RPMI8226 (cell line): ENCODE measurements at regions not wholly inside any gene's neighbourhood (a gene's known extent, or its start where the extent isn't known, plus 50 kb on each side); places are given as distances from the start of the nearest gene placed in this dataset.
"Not testable (repeated sequence)": the region's sequence is repeated elsewhere in the genome, so short reads cannot be mapped to it uniquely, and the experiment has no call there.

Source experiments
- DNase-seq: peaks from one replicate; pipeline ENCODE4 v3.0.0-alpha.2; 2015

DNA sequence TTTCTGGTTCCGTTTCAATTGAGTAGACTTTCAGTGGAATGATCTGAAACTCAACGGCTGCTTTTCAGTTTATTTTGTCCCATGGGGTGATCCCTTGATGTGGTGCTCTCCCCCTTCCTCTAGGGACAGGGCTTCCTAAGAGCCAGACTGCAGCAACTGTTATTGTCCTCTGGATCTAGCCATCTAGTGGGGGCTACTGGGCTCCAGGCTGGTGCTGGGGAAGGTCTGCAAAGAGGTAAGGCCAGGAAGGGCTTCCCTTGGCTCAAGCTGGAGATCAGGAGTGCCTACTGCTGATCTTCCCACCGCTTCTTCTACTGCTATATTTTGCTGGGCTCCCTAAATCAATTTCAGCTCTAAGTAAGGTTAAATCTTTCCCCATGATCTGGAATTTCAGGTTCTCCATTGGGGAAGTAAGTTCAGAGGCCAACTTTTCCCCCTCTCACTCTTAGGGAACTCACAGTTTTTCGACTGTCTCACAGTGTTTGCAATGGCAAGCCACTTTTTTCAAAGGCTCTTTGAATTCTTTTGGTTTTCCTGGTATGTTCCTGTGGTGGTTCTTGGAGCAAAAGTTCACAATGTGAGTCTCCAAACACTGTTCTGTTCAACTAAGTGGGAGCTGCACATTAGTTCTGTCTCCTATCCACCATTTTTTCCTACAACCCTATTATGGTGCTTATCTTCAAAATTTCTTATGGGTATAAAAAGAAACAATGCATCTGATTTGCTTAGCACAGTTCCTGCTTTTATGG is 286.2 kb upstream of the EXOC2 start:
- no peak for DNase-seq

DNA sequence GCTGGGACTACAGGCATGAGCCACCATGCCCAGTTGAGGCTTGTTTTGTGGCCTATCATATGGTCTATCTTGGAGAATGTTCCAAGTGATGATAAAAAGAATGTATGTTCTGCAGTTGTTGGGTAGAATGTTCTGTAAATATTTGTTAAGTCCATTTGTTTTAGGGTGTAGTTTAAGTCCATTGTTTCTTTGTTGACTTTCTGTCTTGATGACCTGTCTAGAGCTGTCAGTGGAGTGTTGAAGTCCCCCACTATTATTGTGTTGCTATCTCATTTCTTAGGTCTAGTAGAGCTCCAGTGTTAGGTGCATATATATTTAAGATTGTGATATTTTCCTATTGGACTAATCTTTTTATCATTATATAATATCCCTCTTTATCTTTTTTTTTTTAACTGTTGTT is 284.3 kb upstream of the EXOC2 start:
- not testable (repeated sequence) for DNase-seq

DNA sequence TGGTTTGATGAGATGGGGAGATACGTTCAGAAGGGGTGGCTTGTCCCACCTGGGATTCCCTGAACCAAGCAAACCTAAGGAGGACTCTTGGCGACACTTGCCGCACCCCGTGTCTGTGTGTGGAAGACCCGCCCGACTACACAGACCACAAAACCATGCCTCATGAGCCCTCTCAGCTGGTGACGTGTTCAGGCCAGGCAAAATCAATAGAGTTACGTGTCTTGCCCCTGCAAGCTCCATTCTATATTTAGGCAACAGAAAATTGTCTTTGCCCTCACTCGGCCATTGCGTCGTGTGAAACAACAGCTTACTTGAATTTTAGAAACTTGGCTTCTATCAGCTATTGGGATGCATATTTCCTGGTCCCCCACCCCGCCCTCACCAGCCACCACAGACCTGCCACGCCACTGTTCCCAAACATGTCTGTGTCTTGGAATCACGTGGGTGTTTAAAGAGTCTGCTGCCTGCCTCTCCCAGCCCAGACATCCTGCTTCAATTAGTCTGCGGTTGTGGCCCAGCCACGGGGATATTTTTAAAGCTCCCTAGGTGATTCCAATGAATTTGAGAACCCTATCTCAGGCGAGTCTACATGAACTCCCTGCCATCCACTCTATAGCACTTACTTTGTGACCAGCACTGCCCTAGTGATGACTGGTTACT is 279.2 kb upstream of the EXOC2 start:
- DNase-seq, result no peak

DNA sequence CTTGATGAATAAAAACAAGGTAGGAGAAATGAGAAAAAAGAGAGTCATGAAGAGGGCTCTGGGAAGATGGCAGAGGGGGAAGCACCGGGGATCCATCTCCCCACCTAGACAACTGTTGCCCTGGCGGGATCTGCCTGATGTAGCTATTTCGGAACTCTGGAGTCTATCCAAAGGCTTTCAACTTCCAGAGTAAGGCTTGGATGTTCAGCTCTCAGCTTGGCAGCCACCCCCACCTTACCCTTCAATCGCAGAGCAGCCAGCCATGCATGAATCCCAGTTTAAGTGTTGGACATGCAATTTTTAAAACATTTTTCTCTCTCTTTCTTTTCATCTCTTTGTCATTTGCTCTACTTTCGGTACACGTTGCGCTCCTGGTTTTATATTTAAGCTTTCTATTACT is 275.9 kb upstream of the EXOC2 start:
- no peak for DNase-seq

DNA sequence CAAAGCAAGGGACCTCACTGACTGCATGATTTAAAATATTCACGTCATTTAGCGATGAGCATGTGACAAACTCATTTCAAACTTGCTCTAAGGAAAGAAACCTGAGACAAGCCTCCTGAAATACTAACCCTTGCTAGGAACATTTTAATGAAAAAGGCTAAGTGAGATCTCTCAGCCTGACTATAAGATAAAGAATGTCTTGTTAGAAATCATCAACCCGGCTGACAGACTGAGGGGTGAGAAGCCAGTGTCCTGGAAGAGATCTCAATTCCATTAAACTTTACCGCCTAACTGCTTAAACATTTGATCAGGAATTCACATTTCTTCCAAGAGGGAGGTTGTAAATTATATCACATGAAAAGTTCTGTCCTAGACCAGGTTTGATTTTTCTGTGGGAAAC is 274.8 kb upstream of the EXOC2 start:
- DNase-seq, result no peak

DNA sequence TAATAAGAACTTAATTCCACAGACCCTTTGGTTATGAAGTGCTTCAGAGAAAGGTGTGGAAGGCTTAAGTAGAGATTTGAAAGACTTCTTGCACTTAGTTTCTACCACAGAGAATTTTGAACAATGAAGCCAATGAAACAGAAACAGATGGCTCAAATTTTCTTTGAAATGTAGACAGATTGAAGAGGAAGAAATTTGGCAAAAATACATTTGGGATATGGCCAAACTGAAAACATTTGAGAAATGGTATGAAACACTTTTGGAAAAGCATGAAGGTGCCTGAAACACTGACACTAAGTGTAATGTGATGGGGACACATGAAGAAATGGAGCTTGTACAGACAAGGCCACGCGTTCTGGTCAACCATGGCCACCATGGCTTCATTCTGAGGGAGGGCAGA is 272.4 kb upstream of the EXOC2 start:
- no peak for DNase-seq

DNA sequence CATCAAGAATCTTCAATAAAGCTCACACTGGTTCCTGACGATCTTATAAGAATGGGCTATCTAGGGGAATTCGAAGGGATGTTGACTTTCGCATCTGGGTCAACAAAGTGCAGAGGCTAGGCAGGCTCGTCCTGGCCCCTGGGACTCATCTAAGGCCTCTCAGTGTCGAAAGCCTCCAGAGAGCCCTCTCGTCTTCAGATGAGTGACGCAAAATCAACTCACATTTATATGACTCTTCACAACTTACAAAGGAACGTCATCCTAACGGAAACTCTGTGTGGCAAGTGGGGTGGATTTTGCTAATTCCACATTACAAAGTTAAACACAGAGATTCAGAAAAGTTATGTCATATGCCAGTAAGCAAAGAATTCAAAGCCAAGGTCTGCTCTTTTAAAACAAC is 270.5 kb upstream of the EXOC2 start:
- no peak for DNase-seq

DNA sequence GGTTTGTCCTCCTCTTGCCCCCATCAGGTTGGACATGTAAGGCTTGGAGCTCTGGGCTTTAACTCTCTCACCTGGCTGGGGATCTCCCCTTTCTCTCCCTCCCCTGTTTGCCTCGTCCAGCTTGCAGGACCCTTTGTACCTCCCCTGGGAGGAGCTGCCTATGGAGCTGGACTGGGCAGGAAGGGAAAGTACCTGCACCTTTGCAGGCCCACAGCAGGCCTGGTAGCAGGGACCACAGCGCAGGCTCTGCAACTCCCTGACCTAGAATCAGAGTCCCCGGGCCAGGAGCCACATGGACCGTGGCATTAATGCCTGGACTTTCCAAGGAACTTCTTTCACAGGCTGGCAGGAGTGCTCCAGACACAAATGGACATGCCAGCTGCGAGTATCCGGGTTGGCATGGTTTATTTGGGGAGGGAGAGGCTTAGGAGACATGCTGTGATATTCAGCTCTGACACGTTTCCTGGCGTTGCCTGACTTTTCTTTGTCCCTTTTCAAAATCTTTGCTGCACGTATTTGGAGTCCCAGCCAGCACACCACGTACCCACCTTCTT is 268.5 kb upstream of the EXOC2 start:
- no peak for DNase-seq

DNA sequence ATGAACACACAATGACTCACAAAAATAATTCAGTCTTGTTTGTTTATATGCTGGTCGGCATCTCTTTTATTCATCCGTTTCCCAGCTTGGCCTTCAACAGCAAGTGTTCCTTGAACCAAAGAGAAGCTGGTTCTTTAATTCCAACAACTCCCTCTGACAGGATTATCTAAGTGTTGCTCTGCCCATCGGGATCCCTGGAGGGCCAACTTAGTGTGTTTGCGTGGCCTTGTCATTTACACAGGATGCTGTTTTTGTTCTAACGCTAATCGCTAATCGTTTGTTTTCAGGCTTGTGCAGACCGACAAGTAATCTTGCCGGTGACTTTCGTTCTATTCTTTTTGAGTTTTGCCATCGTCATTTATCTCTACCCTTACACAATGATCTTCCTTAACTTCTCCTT is 267.4 kb upstream of the EXOC2 start:
- no peak for DNase-seq

DNA sequence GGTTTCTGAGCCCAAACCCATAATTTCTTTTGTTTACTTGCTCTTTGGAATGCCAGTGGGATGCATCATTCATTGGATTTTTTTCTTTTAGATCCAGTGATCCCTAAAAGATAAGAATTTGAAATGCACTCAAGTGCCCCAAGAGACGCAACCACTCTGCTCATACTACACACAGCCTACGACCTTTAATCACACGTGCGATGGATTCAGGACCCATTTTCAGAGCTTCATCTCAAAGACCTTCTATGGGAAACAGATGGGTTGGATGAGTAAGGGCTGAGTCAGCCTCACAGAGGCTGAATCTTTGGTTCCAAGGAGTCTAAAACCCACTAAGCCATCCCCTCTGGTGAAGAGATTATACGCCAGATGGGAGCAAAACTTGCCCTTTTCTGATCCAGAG is 265.5 kb upstream of the EXOC2 start:
- DNase-seq, result no peak

DNA sequence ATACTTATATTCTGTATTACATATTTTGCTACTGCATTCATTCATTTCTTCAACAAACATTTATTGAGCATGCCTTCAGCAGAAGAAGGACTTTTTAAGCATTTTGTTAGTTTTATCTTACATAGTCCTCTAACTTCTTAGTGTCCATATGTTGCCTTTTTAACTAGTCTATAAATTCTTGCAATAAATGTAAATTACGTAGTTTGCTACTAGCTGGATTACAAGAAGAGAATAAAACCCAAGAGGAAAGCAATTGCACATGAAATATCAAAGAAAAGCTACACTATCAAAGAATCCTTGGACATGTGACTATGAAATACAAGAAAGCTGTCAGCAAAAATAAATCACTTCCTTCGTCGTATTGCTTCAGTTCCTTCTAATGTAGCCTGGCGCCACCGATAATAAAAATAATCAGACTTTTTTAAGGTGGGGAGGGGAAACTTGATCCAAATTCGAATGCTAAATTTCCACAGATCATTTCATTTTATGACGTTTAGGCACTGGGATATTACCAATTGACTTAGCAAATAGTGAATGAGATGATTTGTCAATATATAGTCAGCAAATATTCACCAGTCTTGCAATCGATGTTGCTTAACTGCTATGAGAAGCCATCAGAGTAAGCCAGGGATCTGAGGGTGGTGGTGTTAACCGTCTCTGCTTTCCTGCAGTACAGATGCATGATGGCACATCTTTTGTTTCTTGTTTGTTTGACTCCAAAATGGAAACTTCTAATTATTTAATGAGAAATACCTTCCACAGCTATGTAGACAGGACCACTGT is 258.7 kb upstream of the EXOC2 start:
- no peak for DNase-seq

DNA sequence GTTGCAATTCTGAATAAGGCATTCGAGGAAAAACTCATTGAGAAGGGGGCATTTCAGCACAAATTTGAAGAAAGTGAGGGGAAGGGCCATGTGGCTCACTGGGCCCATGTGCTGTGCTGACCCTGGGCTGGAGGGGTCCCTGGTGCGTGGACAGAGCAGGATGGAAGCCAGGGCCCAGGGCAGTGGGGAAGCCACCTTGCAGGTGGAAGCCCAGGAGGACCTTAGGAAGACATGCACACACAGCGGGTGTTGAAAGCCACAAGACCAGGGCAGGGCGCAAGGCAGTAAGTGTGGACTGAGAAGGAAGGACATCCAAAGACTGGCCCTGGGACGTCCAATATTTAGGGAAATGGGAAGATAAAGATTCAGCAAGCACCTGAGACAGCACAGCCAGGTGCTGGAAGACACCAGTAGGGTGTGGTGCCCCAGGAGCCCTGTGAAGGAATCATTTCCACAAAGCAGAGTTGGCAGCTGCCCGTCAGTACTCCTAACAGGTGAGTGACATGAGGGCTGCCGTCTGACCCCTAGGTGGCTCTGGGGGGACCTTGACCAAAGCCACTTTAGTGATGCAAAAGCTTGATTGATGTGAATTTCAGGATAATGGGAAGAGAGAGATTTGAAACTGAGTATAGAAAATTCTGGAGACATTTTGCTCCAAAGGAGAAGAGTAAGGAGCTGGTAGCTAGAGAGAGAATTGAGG is 254.4 kb upstream of the EXOC2 start:
- no peak for DNase-seq

DNA sequence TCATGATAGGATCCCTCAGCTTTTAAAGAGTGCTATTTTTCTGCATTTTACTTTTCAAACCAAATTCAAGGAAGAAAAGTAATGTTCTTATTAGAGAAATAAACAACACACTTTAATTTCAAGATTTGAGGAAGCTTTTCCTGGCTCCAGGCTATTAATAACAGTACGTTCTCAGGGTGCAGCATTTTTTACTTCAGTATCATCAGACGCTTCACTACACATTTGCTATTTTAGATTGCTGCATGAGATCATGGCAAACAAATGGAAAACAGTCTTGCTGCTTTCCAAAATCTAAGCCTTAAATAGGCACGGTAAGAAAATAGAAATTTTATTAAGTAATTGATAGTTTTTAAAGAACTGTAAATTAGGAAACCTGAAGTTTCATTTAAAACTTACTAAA is 253.6 kb upstream of the EXOC2 start:
- no peak for DNase-seq

DNA sequence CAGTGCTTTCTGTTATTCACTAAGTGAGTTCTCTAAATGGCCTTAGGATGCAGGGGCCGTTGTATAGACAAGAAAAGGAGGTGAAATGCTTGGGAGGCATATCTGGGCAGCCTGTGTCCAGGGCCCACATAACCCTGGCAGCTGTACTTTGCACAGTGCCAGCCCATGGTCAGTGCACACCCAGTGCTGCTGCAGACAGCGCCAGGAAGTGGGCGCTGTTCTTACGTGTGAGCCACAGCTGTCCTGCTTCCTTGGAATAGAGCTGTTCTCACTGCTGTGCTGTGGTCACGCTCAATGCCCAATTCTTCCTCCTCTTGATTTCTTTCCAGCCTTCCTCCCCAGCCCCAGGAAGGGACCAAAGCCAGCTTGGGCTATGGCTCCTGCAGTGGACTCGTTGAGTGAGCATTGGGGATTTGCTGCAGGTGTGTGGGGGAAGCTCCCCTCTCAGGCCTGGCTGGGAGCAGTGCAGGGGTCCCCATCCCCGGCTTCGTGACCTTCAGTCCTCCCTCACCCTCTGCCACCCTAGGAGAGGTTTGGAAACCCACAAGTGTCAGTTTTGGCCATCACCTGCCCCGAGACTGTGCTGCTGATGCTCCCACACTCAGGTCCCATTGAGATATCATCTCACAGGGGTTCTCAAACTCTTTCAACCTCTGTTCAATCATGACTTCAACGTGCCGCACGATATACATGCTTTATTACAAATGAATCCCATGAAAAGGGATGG is 246.8 kb upstream of the EXOC2 start:
- DNase-seq, result no peak

DNA sequence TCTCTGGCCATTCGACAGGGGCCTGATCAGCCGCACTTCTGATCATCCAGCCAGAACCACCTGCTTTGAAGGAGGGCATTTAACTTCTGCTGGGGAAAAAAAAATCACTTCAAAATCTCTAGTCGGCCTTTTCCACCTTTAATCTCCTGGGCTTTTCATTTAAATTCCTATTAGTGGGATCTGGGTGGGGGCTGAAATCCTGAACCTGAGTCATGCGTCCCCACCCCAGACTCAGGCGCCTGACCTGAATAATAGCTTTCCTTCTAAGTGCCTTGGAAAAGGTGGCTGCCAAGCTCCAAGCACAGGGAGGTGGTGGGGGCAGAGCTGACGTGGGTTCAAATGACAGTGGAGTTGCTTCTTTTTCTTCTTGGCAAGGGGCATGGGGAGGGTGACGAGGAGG is 246.0 kb upstream of the EXOC2 start:
- no peak for DNase-seq

DNA sequence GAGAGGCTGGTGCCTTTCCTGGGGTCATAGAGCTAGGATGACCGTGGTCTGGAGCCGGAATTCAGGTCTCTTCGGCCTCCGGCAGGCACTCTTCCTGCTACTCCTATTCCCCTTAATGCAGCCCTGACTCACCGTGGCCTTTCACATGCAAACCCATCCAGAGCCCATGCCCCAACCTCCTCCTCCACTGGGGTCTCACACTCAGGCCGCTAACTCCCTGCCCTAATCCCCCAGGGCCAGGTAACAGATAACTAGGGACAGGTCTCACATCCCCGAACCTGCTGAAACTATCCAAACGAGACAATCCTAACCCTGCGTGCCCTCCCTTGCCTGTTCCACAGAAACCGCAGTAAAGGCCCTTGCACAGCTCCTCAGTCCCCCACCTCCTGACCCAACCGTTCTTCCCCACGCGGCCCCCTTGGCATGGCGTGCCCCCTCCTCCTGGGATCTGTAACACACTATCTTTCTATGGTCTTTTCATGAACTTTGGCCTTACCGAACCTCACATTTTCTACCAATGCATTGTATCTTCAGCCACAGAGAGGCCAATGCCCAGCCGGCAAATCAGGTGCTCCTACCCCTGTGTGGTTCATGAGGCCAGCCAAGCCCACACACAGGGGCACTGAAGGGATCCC is 245.4 kb upstream of the EXOC2 start:
- DNase-seq, result no peak

DNA sequence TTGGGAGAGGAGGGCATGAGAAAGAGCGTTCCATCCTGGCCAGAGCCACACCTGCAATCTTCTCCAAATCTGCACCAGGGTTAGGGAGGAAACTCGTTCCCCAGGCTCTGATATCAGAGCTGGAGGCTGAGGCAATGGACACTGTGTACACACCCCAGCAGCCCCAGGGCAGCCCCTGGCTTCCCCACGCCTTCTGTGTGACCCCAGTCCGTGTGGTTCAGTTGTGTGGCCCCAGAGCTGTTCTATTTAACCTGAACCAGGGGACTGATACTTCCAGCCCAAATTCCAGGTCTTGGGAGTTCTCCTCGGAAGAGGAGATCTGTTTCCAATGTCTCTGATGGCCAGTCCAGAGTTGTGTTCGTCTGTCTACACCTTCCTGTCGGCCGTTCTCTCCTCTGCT is 242.6 kb upstream of the EXOC2 start:
- no peak for DNase-seq

DNA sequence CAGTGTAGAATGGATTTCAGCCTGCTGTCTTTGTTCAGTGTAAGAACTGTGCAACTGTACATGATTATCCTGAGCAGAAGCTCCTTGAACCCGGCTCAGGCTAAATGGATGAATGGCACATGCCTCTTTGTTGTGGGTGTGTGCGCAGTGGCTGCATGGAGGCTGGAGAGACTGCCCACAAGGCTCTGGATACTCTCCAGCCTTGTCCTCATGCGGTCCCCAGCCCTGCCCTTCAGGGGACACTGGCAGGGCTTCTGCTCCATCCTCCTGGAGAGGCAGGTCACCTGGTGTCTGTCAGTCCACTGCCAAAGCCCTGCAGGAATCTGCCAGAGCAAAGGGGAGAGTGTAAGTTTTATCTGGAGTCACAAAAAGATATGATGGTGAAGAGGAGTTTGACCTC is 241.7 kb upstream of the EXOC2 start:
- no peak for DNase-seq

DNA sequence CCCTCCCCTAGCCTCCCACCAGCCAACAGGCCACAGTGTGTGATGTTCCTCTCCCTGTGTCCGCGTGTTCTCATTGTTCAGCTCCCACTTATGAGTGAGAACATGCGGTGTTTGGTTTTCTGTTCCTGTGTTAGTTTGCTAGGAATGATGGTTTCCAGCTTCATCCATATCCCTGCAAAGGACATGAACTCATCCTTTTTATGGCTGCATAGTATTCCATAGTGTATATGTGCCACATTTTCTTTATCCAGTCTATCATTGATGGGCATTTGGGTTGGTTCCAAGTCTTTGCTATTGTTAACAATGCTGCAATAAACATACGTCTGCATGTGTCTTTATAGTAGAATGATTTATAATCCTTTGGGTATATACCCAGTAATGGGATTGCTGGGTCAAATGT is 239.0 kb upstream of the EXOC2 start:
- not testable (repeated sequence) for DNase-seq

DNA sequence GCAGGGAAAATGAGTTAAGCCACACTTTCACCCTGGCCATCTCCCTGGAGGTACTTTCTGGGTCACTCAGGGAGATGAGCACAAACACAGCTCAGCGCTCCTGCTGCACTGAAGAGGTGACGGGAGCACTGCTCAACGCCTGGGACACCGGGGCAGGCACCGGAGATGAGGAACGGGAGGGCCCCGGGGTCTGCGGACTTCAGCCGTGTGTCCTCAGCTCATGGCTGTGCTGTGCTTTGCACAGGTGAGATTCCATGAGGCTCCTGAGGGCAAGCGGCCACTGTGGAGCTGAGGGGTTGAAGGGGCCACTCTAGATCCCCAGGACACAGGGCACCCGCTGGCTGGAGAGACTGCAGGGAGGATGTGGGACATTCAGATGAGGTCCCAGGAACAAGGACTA is 234.2 kb upstream of the EXOC2 start:
- DNase-seq, result no peak

DNA sequence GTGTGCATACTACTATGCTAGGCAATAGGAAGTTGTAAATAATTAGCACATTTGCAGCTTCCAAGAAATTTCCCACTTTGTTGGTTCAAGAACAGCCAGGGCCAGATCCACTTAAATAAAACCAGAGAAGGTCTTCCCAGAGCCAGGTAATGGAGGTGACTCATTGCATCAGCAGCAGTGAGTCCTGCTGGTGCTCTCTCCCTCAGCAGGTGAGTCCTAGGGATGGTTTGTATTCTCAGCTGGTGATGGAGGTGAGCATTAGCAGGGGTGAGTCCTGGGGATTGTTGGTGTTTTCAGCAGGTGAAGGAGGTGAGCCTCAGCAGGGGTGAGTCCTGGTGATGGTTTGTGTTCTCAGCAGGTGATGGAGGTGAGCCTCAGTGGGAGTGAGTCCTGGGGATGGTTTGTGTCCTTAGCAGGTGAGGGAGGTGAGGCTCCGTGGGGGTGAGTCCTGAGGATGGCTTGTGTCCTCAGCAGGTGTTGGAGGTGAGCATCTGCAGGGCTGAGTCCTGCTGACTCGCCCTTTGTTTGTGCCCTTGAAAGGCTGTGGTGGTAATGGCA is 232.8 kb upstream of the EXOC2 start:
- no peak for DNase-seq

DNA sequence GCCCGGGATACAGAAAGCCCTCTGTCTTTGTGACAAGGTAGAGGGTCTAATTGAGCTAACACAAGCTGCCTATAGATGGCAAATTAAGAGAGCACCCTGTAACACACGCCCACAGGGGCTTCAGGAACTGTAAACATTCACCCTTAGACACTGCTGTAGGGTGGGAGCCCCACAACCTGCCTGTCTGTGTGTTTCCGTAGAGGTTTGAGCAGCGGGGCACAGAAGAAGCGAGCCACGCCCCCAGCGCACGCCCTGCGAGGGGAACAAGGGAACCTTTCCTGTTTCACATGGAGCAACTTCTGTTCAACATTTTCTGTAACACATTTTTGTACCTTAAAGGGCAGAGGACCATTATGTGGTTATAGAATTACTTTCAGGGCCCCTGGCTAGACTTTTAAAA is 231.7 kb upstream of the EXOC2 start:
- no peak for DNase-seq
